ENCODE measurements at regions not wholly inside any gene's neighbourhood (a gene's known extent, or its start where the extent isn't known, plus 50 kb on each side); places are given as distances from the start of the nearest gene placed in this dataset.

- TF ChIP-seq CTCF (conservative IDR thresholded peaks at IDR 0.05; ENCODE audit: low read depth, low read length), result no peak
- no peak for TF ChIP-seq EZH2 (IDR thresholded peaks at IDR 0.05; ENCODE audit: borderline replicate concordance, low read depth, low read length, poor library complexity, severe bottlenecking)
Observed at GRCh38 chr10:113409175-113409574, 143.7 kb upstream of the HABP2 start.
